Brain microvascular endothelial cell (primary cell): ENCODE measurements at regions not wholly inside any gene's neighbourhood (a gene's known extent, or its start where the extent isn't known, plus 50 kb on each side); places are given as distances from the start of the nearest gene placed in this dataset.

Source experiments
- DNase-seq: peaks from one replicate; pipeline ENCODE4 v3.0.0-alpha.2; 2020
- H3K27ac ChIP-seq: fragments of 250-450 bp; sonication (Bioruptor Pico); 2 replicates; pipeline ENCODE4 v1.5.1; 2020; ENCODE audit warnings: mild to moderate bottlenecking, moderate library complexity
- H3K27me3 ChIP-seq: fragments of 250-450 bp; sonication (Bioruptor Pico); replicated peaks from 2 replicates; pipeline ENCODE4 v1.5.1; 2020; ENCODE audit warnings: mild to moderate bottlenecking
- H3K36me3 ChIP-seq: fragments of 250-450 bp; sonication (Bioruptor Pico); replicated peaks from 2 replicates; pipeline ENCODE4 v1.5.1; 2020; ENCODE audit warnings: mild to moderate bottlenecking
- H3K4me3 ChIP-seq: 2 replicates; pipeline ENCODE4 v1.5.1; 2011; ENCODE audit warnings: low read depth, mild to moderate bottlenecking, control low read depth, low read length, moderate library complexity
- CTCF ChIP-seq: IDR thresholded peaks from 2 replicates; pipeline ENCODE4 v1.5.1; 2011; ENCODE audit warnings: low read depth, mild to moderate bottlenecking, moderate library complexity, low read length, control low read depth, inconsistent platforms; ENCODE audit errors: missing control alignments
- in situ Hi-C: cut with HindIII; loops from 2 replicates; pipeline ENCODE4 v1.10.0; 2017; ENCODE audit warnings: low sequenced_read_pairs, low pct_ligation_motif_present

DNA sequence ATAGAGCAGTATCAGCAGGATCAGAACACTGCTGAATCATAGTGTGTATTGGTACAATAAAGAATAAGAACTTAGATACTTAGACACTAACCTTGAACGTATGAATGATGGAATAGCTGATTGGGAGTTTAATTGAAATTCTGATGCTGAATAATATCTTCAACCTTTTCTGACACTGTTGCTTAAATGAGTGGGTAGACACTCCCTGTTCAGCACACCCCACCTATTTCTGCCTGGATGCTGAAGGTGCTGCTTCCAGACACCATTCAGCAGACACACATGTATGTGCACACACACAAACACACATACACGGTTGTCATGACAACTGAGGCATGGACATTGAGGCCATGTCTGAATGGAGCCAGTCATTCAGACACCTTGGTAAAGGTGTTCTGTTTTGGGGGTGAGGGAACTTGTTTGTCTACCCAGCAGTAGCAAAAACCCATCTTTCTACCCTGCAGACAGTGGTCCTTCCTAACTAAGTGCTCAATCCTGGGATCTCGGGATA, 54.3 kb downstream of the TMEM215 start:
- H3K27ac ChIP-seq, result no peak overlapping the region
- DNase-seq, result no peak
- in situ Hi-C loops, result no loop called here

DNA sequence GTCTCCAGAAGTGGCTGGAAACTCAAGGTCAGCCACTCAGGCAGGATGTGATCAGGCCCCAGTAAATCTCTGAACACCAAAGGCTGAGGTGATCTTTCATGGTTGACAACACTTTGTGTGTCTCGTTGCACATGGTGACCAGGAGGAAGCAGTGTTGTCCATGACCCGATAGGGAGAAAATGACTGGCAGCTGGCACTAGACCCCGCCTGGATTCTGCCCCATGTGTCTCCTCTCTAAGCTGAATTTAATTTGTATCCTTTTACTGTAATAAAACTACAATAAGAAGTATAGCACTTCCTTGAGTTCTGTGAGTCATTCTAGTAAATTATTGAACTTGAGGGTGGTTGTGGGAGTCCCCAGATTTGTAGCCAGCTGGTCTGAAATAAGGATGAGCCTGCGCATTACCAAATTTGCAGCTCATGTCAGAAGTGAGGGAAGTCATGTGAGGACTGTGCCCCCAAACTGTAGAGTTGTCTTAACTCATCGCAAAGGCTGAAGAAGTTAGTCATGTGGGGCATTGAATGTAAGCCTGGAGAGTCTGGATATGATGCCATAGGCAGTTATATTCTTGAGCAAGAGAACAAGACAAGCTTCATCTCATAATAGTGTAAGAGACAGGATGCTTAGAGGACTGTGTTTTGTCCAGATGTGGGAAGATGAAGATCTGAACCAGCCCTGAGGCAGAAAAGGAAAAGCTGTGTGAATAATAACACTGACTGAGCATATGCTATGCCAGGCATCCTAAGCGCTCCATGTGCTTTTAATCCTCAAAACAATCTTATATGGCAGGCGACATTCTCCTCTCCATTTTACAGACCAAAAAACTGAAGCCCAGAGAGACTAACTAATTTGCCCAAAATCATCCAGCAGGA, 55.9 kb downstream of the TMEM215 start:
- H3K27me3 ChIP-seq, result no peaks in the 10 kb centered on the region
- H3K36me3 ChIP-seq, result no peaks in the 10 kb centered on the region
- in situ Hi-C loops, result no loop called here
- H3K4me3 ChIP-seq, result no peak overlapping the region
- no peak for DNase-seq
- H3K27ac ChIP-seq, result no peak overlapping the region
- no peak for TF ChIP-seq CTCF

More for the DNA sequence above, 54.3 kb downstream of the TMEM215 start:
- no peak overlapping the region for H3K4me3 ChIP-seq
- H3K36me3 ChIP-seq, result no peaks in the 10 kb centered on the region
- no peak for TF ChIP-seq CTCF
- no peaks in the 10 kb centered on the region for H3K27me3 ChIP-seq

- Histone ChIP-seq H3K27ac (no peak overlapping the region), H3K4me3 (no peak overlapping the region), H3K27me3 (no peaks in the 10 kb centered on the region), H3K36me3 (no peaks in the 10 kb centered on the region)
- in situ Hi-C loops, result no loop called here
- no peak for DNase-seq
- TF ChIP-seq CTCF, result no peak
These were observed 58.0 kb downstream of the TMEM215 start for GRCh38 chr9:32841314-32841713.

GRCh38 chr9:32843295-32843694, 60.0 kb downstream of the TMEM215 start:
- Histone ChIP-seq H3K27me3 (no peaks in the 10 kb centered on the region), H3K36me3 (no peaks in the 10 kb centered on the region), H3K27ac (no peak overlapping the region), H3K4me3 (no peak overlapping the region)
- no peak for TF ChIP-seq CTCF
- DNase-seq, result no peak
- in situ Hi-C loops, result no loop called here

- in situ Hi-C loops, result no loop called here
- H3K36me3 ChIP-seq, result no peaks in the 10 kb centered on the region
- no peaks in the 10 kb centered on the region for H3K27me3 ChIP-seq
- DNase-seq, result no peak
- H3K4me3 ChIP-seq, result no peak overlapping the region
- no peak for TF ChIP-seq CTCF
- H3K27ac ChIP-seq, result no peak overlapping the region
These were observed 60.9 kb downstream of the TMEM215 start for GRCh38 chr9:32844259-32844658.

DNA sequence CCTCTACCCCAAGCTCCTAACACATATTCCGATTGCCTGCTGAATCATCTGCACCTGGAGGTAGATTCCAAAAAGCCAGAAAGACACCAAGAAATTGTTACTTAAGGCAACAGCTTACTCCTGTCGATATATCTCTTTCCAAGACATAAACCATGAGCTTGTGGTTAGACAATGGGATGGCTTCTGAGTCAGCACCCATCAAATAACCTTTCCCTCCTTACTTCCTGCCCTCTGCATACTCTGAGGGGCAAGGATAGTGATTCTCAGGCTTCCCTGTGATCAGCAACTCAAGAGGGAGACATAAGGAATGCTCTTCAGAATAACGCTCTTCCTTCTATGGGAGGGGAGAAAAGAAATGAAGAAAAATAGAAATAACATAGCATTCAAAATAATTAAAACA, 70.9 kb downstream of the TMEM215 start:
- H3K36me3 ChIP-seq, result no peaks in the 10 kb centered on the region
- no peak overlapping the region for H3K4me3 ChIP-seq
- no peak for TF ChIP-seq CTCF
- in situ Hi-C loops, result no loop called here
- no peak for DNase-seq
- no peak overlapping the region for H3K27ac ChIP-seq
- no peaks in the 10 kb centered on the region for H3K27me3 ChIP-seq
